Gastrocnemius medialis (tissue), 4 donors: ENCODE measurements at regions not wholly inside any gene's neighbourhood (a gene's known extent, or its start where the extent isn't known, plus 50 kb on each side); places are given as distances from the start of the nearest gene placed in this dataset.

Experiments
- ATAC-seq, 2 donors: fragments of 150-250 bp; one replicate each; pipeline ENCODE4 v1.9.1; 2016
- DNase-seq, 2 donors: peaks; one replicate each; pipeline ENCODE4 v3.0.0-alpha.2; 2019
- H3K27ac ChIP-seq, 4 donors: fragments of 200-600 bp; sonication (generic); 1 replicate in 1 of 4; 2 replicates in 3 of 4; pipeline ENCODE4 v1.5.1; 2016 to 2018; ENCODE audit warnings: mild to moderate bottlenecking in 2 of 4, moderate library complexity in 1 of 4
- H3K27me3 ChIP-seq, 3 donors: fragments of 200-600 bp; sonication (generic) in 2 of 3; 1 replicate in 1 of 3; 2 replicates in 2 of 3; pipeline versions ENCODE4 v1.5.1 to v1.6.0; 2016 to 2019; ENCODE audit warnings: mild to moderate bottlenecking in 1 of 3, moderate library complexity in 1 of 3
- H3K36me3 ChIP-seq, 2 donors: fragments of 200-600 bp; sonication (generic) in 1 of 2; one replicate each; pipeline ENCODE4 v1.5.1; 2017 to 2018
- H3K4me1 ChIP-seq, 2 donors: fragments of 200-600 bp; sonication (generic) in 1 of 2; one replicate each; pipeline ENCODE4 v1.5.1; 2016 to 2017; ENCODE audit warnings: mild to moderate bottlenecking in 2 of 2
- H3K4me3 ChIP-seq, 4 donors: fragments of 200-600 bp; sonication (generic) in 3 of 4; 1 replicate in 1 of 4; 2 replicates in 3 of 4; pipeline ENCODE4 v1.5.1; 2016 to 2019; ENCODE audit warnings: mild to moderate bottlenecking in 2 of 4
- H3K9me3 ChIP-seq, 3 donors: fragments of 200-600 bp; sonication (generic) in 2 of 3; 1 replicate in 1 of 3; 2 replicates in 2 of 3; pipeline ENCODE4 v1.5.1; 2016 to 2019
- POLR2A ChIP-seq, 2 donors: fragments of 450-650 bp; IDR thresholded peaks; one replicate each; pipeline ENCODE4 v1.6.1; 2017; ENCODE audit warnings: antibody characterized with exemption in 2 of 2, mild to moderate bottlenecking in 2 of 2, moderate library complexity in 2 of 2
- in situ Hi-C, 4 donors: fragments of 200-750 bp; cut with MboI; loops; one replicate each; pipeline versions ENCODE4 v1.15.0 to v1.8.0; 2017; ENCODE audit warnings: low sequenced_read_pairs in 4 of 4
- intact Hi-C: fragments of 100-400 bp; cut with DNase I; formaldehyde crosslinking; loops from one replicate; pipeline ENCODE4 v1.15.1; 2023; ENCODE audit warnings: low total_unique reads
- TF ChIP-seq, protein P1 (sequence below), 5 experiments: fragments of 450-650 bp in 3 of 5; fragments of 200-600 bp in 2 of 5; sonication (generic) in 2 of 5; IDR thresholded peaks in 4 of 5; conservative IDR thresholded peaks in 1 of 5; 1 replicate in 4 of 5; 2 replicates in 1 of 5; pipeline ENCODE4 v1.5.1; 2016 to 2019; ENCODE audit warnings: antibody characterized with exemption in 5 of 5, mild to moderate bottlenecking in 3 of 5, moderate library complexity in 3 of 5

DNA sequence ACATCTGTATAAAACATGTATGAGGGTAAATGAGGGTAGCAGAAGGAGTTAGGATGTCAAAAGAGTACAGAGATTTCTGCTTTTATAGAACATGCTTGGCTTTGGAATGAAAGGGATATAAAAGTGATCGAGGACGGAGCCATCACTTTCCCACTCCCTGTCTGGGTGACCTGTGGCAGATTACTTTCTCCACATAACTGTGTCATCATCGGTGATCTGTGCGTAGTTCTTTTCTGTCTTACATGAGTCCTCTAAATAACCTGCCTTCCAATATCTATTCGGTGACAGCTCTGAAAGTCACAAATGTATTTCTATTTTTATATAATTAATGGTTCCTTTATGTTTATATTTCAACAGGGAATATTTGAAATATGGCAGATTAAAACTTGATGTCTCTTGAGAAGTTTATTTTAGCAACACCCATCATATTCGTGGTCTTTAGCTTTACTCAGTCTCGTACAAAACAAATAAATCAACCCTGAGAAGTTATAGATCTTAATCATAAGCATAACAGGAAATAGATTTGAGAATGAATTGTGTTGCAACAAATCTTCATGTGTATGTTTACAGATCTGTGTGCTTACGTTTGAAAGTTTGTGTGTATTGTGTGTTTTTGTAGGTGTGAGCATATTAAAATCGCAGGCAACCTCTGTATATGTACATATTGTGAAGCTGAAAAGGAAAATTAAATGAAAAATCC lies 1094.3 kb downstream of the EFNB2 start:
- H3K9me3 ChIP-seq: no peaks in the 10 kb centered on the region

DNA sequence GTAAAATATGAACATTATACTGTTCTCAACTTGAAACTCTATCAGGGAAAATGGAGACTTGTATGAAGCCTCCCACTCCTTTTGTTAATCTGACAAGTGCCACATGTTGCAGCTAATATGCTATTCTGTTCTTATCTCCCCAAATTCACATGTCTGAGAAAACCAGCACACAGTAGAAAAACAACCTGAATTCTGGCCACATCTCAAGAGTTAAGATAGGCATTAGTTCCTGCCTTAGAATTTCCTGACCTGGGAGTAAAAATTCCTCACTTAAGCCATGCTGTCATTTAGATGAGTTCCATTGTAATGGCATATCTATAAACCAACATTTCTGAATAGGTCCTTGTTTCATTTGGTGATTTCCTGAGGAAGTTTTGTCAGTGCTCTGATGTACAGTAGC lies 1098.5 kb downstream of the EFNB2 start:
- ATAC-seq (no peak), DNase-seq (no peak)
- in situ Hi-C loops (no loop called here), intact Hi-C loops (no loop called here)
- no peak overlapping the region for H3K4me3 ChIP-seq
- no peaks in the 10 kb centered on the region for H3K9me3 ChIP-seq
- no peaks in the 10 kb centered on the region for H3K27me3 ChIP-seq
- TF ChIP-seq, protein P1, sequence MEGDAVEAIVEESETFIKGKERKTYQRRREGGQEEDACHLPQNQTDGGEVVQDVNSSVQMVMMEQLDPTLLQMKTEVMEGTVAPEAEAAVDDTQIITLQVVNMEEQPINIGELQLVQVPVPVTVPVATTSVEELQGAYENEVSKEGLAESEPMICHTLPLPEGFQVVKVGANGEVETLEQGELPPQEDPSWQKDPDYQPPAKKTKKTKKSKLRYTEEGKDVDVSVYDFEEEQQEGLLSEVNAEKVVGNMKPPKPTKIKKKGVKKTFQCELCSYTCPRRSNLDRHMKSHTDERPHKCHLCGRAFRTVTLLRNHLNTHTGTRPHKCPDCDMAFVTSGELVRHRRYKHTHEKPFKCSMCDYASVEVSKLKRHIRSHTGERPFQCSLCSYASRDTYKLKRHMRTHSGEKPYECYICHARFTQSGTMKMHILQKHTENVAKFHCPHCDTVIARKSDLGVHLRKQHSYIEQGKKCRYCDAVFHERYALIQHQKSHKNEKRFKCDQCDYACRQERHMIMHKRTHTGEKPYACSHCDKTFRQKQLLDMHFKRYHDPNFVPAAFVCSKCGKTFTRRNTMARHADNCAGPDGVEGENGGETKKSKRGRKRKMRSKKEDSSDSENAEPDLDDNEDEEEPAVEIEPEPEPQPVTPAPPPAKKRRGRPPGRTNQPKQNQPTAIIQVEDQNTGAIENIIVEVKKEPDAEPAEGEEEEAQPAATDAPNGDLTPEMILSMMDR (IDR thresholded peaks at IDR 0.05 in 4 of 5, conservative IDR thresholded peaks at IDR 0.05 in 1 of 5): no peak
- TF ChIP-seq POLR2A (IDR thresholded peaks at IDR 0.05): no peak
- H3K27ac ChIP-seq: no peak overlapping the region
- no peaks in the 10 kb centered on the region for H3K4me1 ChIP-seq
- H3K36me3 ChIP-seq: no peaks in the 10 kb centered on the region

More for the DNA sequence above, 1094.3 kb downstream of the EFNB2 start:
- ATAC-seq (no peak), DNase-seq (no peak)
- no peak overlapping the region for H3K4me3 ChIP-seq
- no peaks in the 10 kb centered on the region for H3K36me3 ChIP-seq
- in situ Hi-C loops: no loop called here
- no peaks in the 10 kb centered on the region for H3K27me3 ChIP-seq
- H3K4me1 ChIP-seq: no peaks in the 10 kb centered on the region
- intact Hi-C loops: no loop called here
- no peak for TF ChIP-seq POLR2A (IDR thresholded peaks at IDR 0.05)
- TF ChIP-seq, protein P1 (IDR thresholded peaks at IDR 0.05 in 4 of 5, conservative IDR thresholded peaks at IDR 0.05 in 1 of 5): no peak
- no peak overlapping the region for H3K27ac ChIP-seq

- intact Hi-C loops (no loop called here), in situ Hi-C loops (no loop called here)
- no peak for TF ChIP-seq POLR2A (IDR thresholded peaks at IDR 0.05)
- TF ChIP-seq, protein P1 (IDR thresholded peaks at IDR 0.05 in 4 of 5, conservative IDR thresholded peaks at IDR 0.05 in 1 of 5): no peak
- Histone ChIP-seq H3K4me1 (no peaks in the 10 kb centered on the region), H3K9me3 (no peaks in the 10 kb centered on the region), H3K27ac (no peak overlapping the region), H3K36me3 (no peaks in the 10 kb centered on the region), H3K4me3 (no peak overlapping the region), H3K27me3 (no peaks in the 10 kb centered on the region)
- DNase-seq (no peak), ATAC-seq (no peak)
Measured at GRCh38 chr13:105432438-105432837, 1103.0 kb downstream of the EFNB2 start.

- ATAC-seq (no peak), DNase-seq (no peak)
- Histone ChIP-seq H3K36me3 (no peaks in the 10 kb centered on the region), H3K27me3 (no peaks in the 10 kb centered on the region), H3K9me3 (no peaks in the 10 kb centered on the region), H3K4me3 (no peak overlapping the region), H3K27ac (no peak overlapping the region), H3K4me1 (no peaks in the 10 kb centered on the region)
- intact Hi-C loops (no loop called here), in situ Hi-C loops (no loop called here)
- TF ChIP-seq, protein P1 (IDR thresholded peaks at IDR 0.05 in 4 of 5, conservative IDR thresholded peaks at IDR 0.05 in 1 of 5): no peak
- no peak for TF ChIP-seq POLR2A (IDR thresholded peaks at IDR 0.05)
Measured at GRCh38 chr13:105428811-105429210, 1106.7 kb downstream of the EFNB2 start.

DNA sequence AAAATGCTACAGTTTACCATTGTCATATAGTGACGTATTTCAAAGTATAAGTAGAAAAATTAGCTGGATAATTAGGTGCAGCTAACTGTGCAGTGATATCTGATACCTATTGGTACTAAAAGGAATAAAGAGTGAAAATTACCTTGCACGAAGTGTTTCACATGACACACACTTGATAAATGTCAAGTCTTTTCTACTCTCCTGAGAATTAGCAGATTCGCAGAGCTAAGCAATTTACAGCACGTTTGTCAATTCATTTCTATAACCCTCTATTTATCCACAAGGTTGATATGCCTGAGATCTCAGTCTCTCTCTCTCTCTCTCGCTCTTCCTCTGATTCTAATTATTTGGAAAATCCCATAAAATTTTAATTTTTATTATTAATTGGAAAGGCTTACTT lies 1109.0 kb downstream of the EFNB2 start:
- DNase-seq (no peak), ATAC-seq (no peak)
- no peaks in the 10 kb centered on the region for H3K4me1 ChIP-seq
- no peaks in the 10 kb centered on the region for H3K27me3 ChIP-seq
- no peaks in the 10 kb centered on the region for H3K36me3 ChIP-seq
- intact Hi-C loops: no loop called here
- H3K27ac ChIP-seq: no peak overlapping the region
- TF ChIP-seq, protein P1 (IDR thresholded peaks at IDR 0.05 in 4 of 5, conservative IDR thresholded peaks at IDR 0.05 in 1 of 5): no peak
- no peak for TF ChIP-seq POLR2A (IDR thresholded peaks at IDR 0.05)
- H3K9me3 ChIP-seq: no peaks in the 10 kb centered on the region
- in situ Hi-C loops: no loop called here
- no peak overlapping the region for H3K4me3 ChIP-seq
